Right lobe of liver (tissue), 4 donors: ENCODE measurements at regions not wholly inside any gene's neighbourhood (a gene's known extent, or its start where the extent isn't known, plus 50 kb on each side); places are given as distances from the start of the nearest gene placed in this dataset.

ENCODE experiments used
- POLR2A ChIP-seq: fragments of 450-650 bp; IDR thresholded peaks from one replicate; pipeline ENCODE4 v1.6.1; 2017; ENCODE audit warnings: antibody characterized with exemption, mild to moderate bottlenecking
- TF ChIP-seq, protein P1 (sequence below), 4 donors: fragments of 200-600 bp in 3 of 4; fragments of 450-650 bp in 1 of 4; IDR thresholded peaks; one replicate each; pipeline versions ENCODE4 v1.5.1 to v1.8.0; 2016 to 2022; ENCODE audit warnings: antibody characterized with exemption in 4 of 4, mild to moderate bottlenecking in 2 of 4
- donor health status: DM: no; HTN: no; CAD: no.
- donor health status: DM: no; HTN: no; CAD: no.
- donor health status: DM: no; HTN: yes; CAD: no.

- TF ChIP-seq, protein P1, sequence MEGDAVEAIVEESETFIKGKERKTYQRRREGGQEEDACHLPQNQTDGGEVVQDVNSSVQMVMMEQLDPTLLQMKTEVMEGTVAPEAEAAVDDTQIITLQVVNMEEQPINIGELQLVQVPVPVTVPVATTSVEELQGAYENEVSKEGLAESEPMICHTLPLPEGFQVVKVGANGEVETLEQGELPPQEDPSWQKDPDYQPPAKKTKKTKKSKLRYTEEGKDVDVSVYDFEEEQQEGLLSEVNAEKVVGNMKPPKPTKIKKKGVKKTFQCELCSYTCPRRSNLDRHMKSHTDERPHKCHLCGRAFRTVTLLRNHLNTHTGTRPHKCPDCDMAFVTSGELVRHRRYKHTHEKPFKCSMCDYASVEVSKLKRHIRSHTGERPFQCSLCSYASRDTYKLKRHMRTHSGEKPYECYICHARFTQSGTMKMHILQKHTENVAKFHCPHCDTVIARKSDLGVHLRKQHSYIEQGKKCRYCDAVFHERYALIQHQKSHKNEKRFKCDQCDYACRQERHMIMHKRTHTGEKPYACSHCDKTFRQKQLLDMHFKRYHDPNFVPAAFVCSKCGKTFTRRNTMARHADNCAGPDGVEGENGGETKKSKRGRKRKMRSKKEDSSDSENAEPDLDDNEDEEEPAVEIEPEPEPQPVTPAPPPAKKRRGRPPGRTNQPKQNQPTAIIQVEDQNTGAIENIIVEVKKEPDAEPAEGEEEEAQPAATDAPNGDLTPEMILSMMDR (IDR thresholded peaks at IDR 0.05): peak; percentile 17 to 35 (median 20)
- TF ChIP-seq POLR2A: no peak
These were observed 555.0 kb upstream of the TMEFF2 start for GRCh38 chr2:192749611-192750200.
